ENCODE measurements at regions not wholly inside any gene's neighbourhood (a gene's known extent, or its start where the extent isn't known, plus 50 kb on each side); places are given as distances from the start of the nearest gene placed in this dataset.
"Not testable (repeated sequence)": the region's sequence is repeated elsewhere in the genome, so short reads cannot be mapped to it uniquely, and the experiment has no call there.

DNA sequence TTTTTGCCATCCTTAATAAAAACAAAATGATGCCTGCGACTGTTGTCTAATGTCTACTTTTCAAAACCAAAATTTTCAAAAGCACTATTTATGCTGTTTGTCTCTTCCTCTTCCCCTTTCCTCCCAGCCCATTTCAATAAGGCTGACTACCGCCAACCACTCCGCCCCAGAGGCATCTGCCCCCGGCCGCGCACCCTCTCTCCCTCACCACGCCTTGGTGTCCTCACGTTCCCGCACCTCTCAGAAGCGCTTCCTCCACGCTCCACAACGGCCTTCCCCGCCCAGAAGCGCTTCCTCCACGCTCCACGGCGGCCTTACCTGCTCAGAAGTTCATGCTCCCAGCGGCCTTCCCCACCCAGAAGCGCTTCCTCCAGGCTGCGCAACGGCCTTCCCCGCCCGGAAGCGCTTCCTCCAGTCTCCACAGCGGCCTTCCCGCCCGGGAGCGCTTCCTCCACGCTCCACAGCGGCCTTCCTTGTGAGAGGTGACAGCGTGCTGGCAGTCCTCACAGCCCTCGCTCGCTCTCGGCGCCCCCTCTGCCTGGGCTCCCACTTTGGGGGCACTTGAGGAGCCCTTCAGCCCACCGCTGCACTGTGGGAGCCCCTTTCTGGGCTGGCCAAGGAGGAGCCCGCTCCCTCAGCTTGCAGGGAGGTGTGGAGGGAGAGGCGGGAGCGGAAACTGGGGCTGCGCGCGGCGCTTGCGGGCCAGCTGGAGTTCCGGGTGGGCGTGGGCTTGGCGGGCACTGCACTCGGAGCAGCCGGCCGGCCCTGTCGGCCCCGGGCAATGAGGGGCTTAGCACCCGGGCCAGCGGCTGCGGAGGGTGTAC lies 490.4 kb upstream of the ZFP42 start:
- FAIRE-seq, result no peak

GRCh38 chr4:187505798-187506141 lies 489.8 kb upstream of the ZFP42 start:
- not testable (repeated sequence) for FAIRE-seq

GRCh38 chr4:187516224-187516623 lies 479.3 kb upstream of the ZFP42 start:
- no peak for FAIRE-seq

GRCh38 chr4:187541666-187542065 lies 453.9 kb upstream of the ZFP42 start:
- FAIRE-seq, result no peak

- no peak for FAIRE-seq
These were observed 451.0 kb upstream of the ZFP42 start for GRCh38 chr4:187544461-187545053.

- FAIRE-seq, result no peak
These were observed 448.3 kb upstream of the ZFP42 start for GRCh38 chr4:187547316-187547715.

GRCh38 chr4:187550256-187550950 lies 445.2 kb upstream of the ZFP42 start:
- no peak for FAIRE-seq

DNA sequence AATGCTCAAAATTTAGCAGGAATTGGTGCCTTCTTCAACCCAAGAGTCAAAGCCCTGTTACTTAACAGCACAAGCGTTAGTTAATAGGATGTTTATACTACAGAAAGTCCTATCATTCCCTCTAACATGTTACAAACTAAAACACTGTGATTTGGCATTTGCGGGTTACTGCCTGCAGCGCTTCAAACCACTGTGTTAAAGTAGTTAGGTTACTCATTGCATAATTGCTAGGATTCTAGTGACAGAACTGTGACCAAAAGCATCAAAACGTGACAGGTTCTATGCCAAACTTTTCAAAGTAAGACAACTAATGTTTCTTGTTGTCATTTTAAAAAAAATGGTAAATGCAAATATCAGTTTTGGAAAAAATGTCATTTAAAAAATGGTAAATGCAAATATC lies 442.8 kb upstream of the ZFP42 start:
- no peak for FAIRE-seq

- no peak for FAIRE-seq
These were observed 440.4 kb upstream of the ZFP42 start for GRCh38 chr4:187555174-187555573.

GRCh38 chr4:187558391-187558790 lies 437.2 kb upstream of the ZFP42 start:
- no peak for FAIRE-seq

DNA sequence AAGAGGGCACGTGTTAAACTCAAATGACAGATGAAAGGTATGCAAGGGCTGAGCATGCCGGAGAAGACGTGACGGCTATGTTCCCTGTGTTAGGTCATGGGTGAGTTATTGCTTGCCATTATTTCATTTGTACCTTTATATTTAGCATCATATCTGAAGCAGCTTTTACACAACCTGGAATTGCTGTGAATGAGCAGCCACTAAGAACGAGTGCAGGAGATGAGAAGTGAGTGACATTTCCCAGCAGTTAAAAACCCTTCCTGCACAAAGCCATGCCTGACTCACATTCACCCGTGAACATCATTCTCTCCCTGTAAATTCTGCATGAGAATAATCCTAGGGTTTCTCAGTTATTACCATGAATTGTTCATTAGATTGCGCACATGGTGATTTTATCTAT lies 433.2 kb upstream of the ZFP42 start:
- FAIRE-seq, result no peak

- no peak for FAIRE-seq
These were observed 430.2 kb upstream of the ZFP42 start for GRCh38 chr4:187565416-187565815.

GRCh38 chr4:187569871-187570270 lies 425.7 kb upstream of the ZFP42 start:
- no peak for FAIRE-seq

DNA sequence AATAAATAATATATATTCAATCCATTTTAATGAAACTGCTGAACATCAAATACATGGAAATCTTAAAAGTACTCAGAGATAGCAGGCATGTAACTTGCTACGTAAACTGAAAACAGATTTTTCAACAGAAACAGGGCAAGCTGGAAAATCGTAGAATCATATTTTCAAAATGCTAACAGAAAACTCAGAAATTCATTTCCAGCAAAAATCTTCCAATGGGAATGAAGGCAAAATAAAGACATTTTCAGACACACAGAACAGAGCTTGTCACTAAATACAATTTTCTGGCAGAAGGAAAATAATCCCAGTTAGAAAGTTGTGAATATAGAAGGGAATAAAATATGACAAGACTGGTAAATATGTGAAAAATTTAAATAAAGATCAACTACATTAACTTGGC lies 419.9 kb upstream of the ZFP42 start:
- no peak for FAIRE-seq

- no peak for FAIRE-seq
These were observed 418.8 kb upstream of the ZFP42 start for GRCh38 chr4:187576751-187577150.

DNA sequence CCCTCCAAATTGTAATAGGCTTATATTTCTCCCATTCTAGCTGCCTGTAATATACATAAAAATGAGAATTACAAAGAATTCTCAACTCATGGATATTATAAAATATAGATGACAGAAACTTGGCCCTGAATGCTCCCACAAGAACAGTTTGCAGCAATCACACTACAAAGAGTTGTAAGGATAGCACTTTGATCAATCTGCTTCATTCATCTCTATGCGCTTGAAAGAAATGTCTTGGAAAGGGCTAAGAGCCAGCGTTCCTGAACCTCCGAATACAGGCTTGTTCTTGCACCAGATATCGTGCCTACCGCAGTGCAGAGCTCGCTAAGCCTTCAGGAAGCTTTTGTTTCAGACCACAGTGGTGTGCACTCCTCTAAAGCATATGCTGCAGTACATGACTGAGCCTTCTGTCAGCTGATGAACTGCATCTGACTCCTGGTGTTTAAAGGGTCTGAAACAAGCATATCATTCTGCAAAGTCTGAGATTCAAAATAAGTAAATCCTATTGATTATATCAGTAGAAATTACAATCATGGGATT lies 417.6 kb upstream of the ZFP42 start:
- no peak for FAIRE-seq

DNA sequence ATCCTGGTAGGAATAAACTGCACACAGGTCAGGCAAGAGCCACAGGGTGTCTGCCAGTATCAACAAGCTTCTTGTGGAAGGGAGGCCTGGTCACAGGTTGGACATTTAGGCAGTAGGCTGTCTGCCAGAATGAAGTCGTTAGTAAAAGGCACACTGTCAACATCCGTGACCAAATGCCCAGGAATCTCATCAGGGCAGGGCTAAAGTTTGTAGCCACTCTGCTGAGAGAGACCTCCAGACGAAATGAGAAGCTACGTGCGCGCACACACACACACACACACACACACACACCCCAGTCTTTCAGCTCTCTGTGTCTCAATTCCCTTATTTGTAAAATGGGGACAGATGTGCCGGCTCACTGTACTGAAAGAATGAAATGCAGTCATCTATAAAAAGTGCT lies 408.7 kb upstream of the ZFP42 start:
- no peak for FAIRE-seq

DNA sequence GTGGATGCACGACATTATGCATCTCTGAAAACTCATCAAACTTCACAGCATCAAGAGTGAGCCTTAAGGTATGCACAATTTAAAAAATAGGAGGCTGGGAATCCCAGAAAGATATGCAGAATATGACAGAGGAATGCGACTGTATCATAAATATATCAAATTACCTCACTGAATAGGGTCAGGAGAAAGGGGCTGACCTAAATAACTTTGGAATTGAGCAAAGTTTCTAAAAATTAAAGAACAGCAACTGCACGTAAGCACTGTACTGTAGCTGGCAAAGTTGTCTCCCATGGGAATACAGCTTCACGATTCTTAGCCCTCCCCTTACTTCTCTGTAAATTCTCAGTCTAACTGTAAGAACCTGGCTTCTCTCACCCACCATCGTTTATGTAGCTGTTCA lies 397.4 kb upstream of the ZFP42 start:
- FAIRE-seq, result no peak

- FAIRE-seq, result no peak
These were observed 393.1 kb upstream of the ZFP42 start for GRCh38 chr4:187602339-187603092.

GRCh38 chr4:187603093-187604025 lies 392.2 kb upstream of the ZFP42 start:
- no peak for FAIRE-seq

- no peak for FAIRE-seq
These were observed 390.6 kb upstream of the ZFP42 start for GRCh38 chr4:187604984-187605383.

- FAIRE-seq, result no peak
These were observed 389.0 kb upstream of the ZFP42 start for GRCh38 chr4:187606581-187606980.
